ENCODE measurements at regions not wholly inside any gene's neighbourhood (a gene's known extent, or its start where the extent isn't known, plus 50 kb on each side); places are given as distances from the start of the nearest gene placed in this dataset.

DNA sequence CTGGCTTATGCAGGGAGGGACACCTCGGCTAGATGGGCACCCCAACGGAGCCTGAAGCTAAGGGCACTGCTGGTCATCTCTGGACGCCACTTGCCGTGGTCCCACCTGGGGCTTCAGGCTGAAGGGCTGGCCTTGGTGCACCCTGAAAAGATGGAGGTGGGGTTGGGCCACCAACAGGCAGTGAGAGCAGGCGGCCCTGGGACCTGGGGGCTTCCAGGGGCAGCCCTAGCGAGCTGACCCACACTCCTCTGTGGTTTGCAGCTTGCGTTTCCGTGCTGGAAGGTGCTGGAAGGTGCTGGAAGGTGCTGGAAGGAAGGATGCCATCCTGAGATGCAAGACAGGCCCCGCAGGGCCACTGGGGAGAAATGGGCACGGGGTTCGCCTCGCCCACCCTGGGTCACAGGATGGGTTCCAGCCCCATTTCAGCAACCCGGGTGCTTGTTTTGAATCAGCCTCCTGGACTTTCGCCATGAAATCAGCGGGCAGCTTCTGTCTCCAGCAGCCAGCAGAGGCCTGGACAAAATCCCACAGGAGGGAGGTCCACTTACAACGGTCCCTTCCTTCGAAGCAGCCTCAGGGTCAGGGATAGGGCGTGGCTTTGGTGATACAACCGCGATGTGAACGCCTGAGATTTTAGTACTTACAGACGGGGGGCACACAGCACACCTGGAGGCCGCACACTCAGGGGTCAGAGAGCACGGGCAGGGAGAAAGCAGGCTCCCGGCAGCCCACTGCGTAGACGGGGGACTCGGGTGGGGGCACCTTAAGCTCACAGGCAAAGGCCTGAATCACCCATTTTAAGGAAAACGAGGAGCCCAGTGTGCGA lies 303.1 kb upstream of the IRX4 start:
- H3K4me3 ChIP-seq (ENCODE audit: low read depth in 1 of 2, low read length in 2 of 2), result no peak overlapping the region
- H3K27ac ChIP-seq (ENCODE audit: low read length), result no peak overlapping the region
- DNase-seq (no peak), ATAC-seq (ENCODE audit: insufficient read depth, low read depth) (no peak)
- no peak overlapping the region for H3K9ac ChIP-seq (ENCODE audit: low read depth, low read length)
- peaks cover 8% of the 10 kb centered on the region for H3K27me3 ChIP-seq (ENCODE audit: insufficient read depth, low read length, poor library complexity)
- H3K36me3 ChIP-seq (ENCODE audit: insufficient read depth, low read length), result no peaks in the 10 kb centered on the region
- no peaks in the 10 kb centered on the region for H3K79me2 ChIP-seq (ENCODE audit: insufficient read depth, low read length)
- no peaks in the 10 kb centered on the region for H4K20me1 ChIP-seq (ENCODE audit: insufficient read depth, low read length)
- no peaks in the 10 kb centered on the region for H3K9me3 ChIP-seq (ENCODE audit: insufficient read depth, low read length, severe bottlenecking)
- TF ChIP-seq, protein P1, sequence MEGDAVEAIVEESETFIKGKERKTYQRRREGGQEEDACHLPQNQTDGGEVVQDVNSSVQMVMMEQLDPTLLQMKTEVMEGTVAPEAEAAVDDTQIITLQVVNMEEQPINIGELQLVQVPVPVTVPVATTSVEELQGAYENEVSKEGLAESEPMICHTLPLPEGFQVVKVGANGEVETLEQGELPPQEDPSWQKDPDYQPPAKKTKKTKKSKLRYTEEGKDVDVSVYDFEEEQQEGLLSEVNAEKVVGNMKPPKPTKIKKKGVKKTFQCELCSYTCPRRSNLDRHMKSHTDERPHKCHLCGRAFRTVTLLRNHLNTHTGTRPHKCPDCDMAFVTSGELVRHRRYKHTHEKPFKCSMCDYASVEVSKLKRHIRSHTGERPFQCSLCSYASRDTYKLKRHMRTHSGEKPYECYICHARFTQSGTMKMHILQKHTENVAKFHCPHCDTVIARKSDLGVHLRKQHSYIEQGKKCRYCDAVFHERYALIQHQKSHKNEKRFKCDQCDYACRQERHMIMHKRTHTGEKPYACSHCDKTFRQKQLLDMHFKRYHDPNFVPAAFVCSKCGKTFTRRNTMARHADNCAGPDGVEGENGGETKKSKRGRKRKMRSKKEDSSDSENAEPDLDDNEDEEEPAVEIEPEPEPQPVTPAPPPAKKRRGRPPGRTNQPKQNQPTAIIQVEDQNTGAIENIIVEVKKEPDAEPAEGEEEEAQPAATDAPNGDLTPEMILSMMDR (IDR thresholded peaks at IDR 0.05; ENCODE audit: borderline replicate concordance, extremely low read depth, low read length, poor library complexity, severe bottlenecking), result no peak
- TF ChIP-seq EZH2 (IDR thresholded peaks at IDR 0.05; ENCODE audit: borderline replicate concordance, low read depth, low read length, severe bottlenecking), result no peak
- H2AFZ ChIP-seq (ENCODE audit: low read depth, low read length), result no peak overlapping the region
- no peak overlapping the region for H3K4me2 ChIP-seq (ENCODE audit: insufficient read depth, low read length)
- H3K4me1 ChIP-seq (ENCODE audit: insufficient read depth, low read length), result no peaks in the 10 kb centered on the region

DNA sequence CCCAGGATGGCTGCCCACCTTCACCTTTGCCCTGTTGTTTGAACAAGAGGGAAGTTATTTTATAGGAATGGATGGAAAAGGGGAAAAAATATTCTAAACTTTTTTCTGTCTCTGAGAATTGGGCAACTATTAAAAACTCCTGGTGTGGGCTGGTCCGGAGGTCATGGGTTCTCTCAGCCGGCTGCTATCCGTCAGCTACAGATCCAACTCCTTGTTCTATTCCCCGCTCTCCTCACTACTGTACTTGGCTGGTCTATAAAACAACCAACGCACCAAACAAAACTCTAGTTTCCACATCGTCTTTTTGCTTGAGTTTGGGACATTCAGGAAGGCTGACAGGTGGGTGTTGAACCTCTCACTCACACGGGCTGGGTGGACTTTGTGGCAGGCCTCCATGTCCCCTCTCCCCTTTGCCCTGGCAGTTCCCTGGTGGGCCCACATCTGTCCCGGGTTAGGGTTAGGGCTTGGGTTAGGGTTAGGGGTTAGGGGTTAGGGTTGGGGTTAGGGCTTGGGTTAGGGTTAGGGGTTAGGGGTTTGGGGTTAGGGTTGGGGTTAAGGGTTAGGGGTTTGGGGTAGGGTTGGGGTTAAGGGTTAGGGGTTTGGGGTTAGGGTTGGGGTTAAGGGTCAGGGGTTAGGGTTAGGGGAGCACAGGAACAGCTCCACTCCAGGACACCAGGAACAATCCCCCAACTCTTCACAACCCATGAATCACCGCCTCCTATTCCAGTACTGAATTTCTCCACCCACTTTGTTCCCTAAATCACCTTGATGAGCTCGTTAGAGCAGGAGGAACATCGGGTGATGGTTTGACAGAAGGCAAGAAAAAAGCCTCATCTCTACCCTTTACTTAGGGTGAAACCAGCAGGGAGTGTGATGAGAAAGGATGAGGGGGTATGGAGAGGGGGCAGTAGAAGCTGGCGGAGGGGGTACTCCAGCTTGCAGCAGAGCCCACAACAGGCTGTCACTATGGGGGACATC lies 302.1 kb upstream of the IRX4 start:
- H3K79me2 ChIP-seq (ENCODE audit: insufficient read depth, low read length), result no peaks in the 10 kb centered on the region
- H3K4me3 ChIP-seq (ENCODE audit: low read depth in 1 of 2, low read length in 2 of 2), result no peak overlapping the region
- H3K4me1 ChIP-seq (ENCODE audit: insufficient read depth, low read length), result no peaks in the 10 kb centered on the region
- no peak overlapping the region for H3K9ac ChIP-seq (ENCODE audit: low read depth, low read length)
- no peak for DNase-seq
- no peak overlapping the region for H3K27ac ChIP-seq (ENCODE audit: low read length)
- TF ChIP-seq, protein P1 (IDR thresholded peaks at IDR 0.05; ENCODE audit: borderline replicate concordance, extremely low read depth, low read length, poor library complexity, severe bottlenecking), result no peak
- TF ChIP-seq EZH2 (IDR thresholded peaks at IDR 0.05; ENCODE audit: borderline replicate concordance, low read depth, low read length, severe bottlenecking), result no peak
- no peaks in the 10 kb centered on the region for H4K20me1 ChIP-seq (ENCODE audit: insufficient read depth, low read length)
- H3K4me2 ChIP-seq (ENCODE audit: insufficient read depth, low read length), result no peak overlapping the region
- no peak for ATAC-seq (ENCODE audit: insufficient read depth, low read depth)
- no peaks in the 10 kb centered on the region for H3K9me3 ChIP-seq (ENCODE audit: insufficient read depth, low read length, severe bottlenecking)
- H2AFZ ChIP-seq (ENCODE audit: low read depth, low read length), result no peak overlapping the region
- H3K27me3 ChIP-seq (ENCODE audit: insufficient read depth, low read length, poor library complexity), result peaks cover 4% of the 10 kb centered on the region
- H3K36me3 ChIP-seq (ENCODE audit: insufficient read depth, low read length), result no peaks in the 10 kb centered on the region

DNA sequence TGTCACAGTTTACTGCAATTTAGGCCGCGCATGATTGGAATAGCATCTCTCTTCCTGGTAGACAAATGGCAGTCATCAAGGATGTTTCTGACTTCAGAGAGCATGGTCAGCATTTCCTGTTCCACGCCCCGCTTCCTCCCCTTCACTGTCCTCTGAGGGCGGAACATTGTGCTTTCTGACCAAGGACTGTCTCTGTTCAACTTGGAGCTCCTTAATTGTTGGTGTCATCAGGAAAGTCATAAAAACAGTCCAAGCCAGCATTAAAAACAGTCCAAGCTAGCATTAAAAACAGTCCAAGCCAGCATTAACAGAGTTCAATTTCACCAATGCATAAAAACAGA lies 301.3 kb upstream of the IRX4 start:
- H3K4me3 ChIP-seq (ENCODE audit: low read depth in 1 of 2, low read length in 2 of 2), result no peak overlapping the region
- H4K20me1 ChIP-seq (ENCODE audit: insufficient read depth, low read length), result no peaks in the 10 kb centered on the region
- TF ChIP-seq, protein P1 (IDR thresholded peaks at IDR 0.05; ENCODE audit: borderline replicate concordance, extremely low read depth, low read length, poor library complexity, severe bottlenecking), result no peak
- TF ChIP-seq EZH2 (IDR thresholded peaks at IDR 0.05; ENCODE audit: borderline replicate concordance, low read depth, low read length, severe bottlenecking), result no peak

More for the DNA sequence above, 301.3 kb upstream of the IRX4 start:
- Histone ChIP-seq H3K79me2 (ENCODE audit: insufficient read depth, low read length) (no peaks in the 10 kb centered on the region), H2AFZ (ENCODE audit: low read depth, low read length) (no peak overlapping the region), H3K4me1 (ENCODE audit: insufficient read depth, low read length) (no peaks in the 10 kb centered on the region), H3K36me3 (ENCODE audit: insufficient read depth, low read length) (no peaks in the 10 kb centered on the region), H3K27me3 (ENCODE audit: insufficient read depth, low read length, poor library complexity) (peaks cover 4% of the 10 kb centered on the region), H3K9me3 (ENCODE audit: insufficient read depth, low read length, severe bottlenecking) (no peaks in the 10 kb centered on the region), H3K27ac (ENCODE audit: low read length) (no peak overlapping the region), H3K9ac (ENCODE audit: low read depth, low read length) (no peak overlapping the region), H3K4me2 (ENCODE audit: insufficient read depth, low read length) (no peak overlapping the region)
- ATAC-seq (ENCODE audit: insufficient read depth, low read depth) (no peak), DNase-seq (no peak)

All from DND-41 (cell line).